WTC11 (cell line): ENCODE measurements at regions not wholly inside any gene's neighbourhood (a gene's known extent, or its start where the extent isn't known, plus 50 kb on each side); places are given as distances from the start of the nearest gene placed in this dataset.

Experiments used
- ATF1 ChIP-seq: sonication (generic); formaldehyde crosslinking; IDR thresholded peaks from 2 replicates; pipeline ENCODE4 v1.8.1; 2023; ENCODE audit warnings: mild to moderate bottlenecking, moderate library complexity, missing genetic modification reagents
- CTCF ChIP-seq: fragments of 200-600 bp; IDR thresholded peaks from 2 replicates; pipeline ENCODE4 v1.8.0; 2022; ENCODE audit warnings: antibody characterized with exemption
- E2F4 ChIP-seq: sonication (generic); formaldehyde crosslinking; IDR thresholded peaks from 2 replicates; pipeline ENCODE4 v1.8.1; 2022; ENCODE audit warnings: low read depth, mild to moderate bottlenecking, moderate library complexity, missing genetic modification reagents, borderline replicate concordance
- MAX ChIP-seq: sonication (generic); formaldehyde crosslinking; IDR thresholded peaks from 2 replicates; pipeline ENCODE4 v1.8.0; 2022; ENCODE audit warnings: mild to moderate bottlenecking, missing genetic modification reagents
- USF1 ChIP-seq: sonication (generic); formaldehyde crosslinking; IDR thresholded peaks from 2 replicates; pipeline ENCODE4 v1.8.0; 2022; ENCODE audit warnings: mild to moderate bottlenecking, missing genetic modification reagents
- USF2 ChIP-seq: sonication (generic); formaldehyde crosslinking; IDR thresholded peaks from 2 replicates; pipeline ENCODE4 v1.8.1; 2023; ENCODE audit warnings: mild to moderate bottlenecking, missing genetic modification reagents, moderate library complexity
- ZNF121 ChIP-seq: sonication (generic); formaldehyde crosslinking; IDR thresholded peaks from 2 replicates; pipeline ENCODE4 v1.8.0; 2023; ENCODE audit warnings: missing genetic modification reagents
- ZNF232 ChIP-seq: sonication (generic); formaldehyde crosslinking; IDR thresholded peaks from 2 replicates; pipeline ENCODE4 v1.8.0; 2022; ENCODE audit warnings: mild to moderate bottlenecking, missing genetic modification reagents
- ZNF263 ChIP-seq: sonication (generic); formaldehyde crosslinking; IDR thresholded peaks from 2 replicates; pipeline ENCODE4 v1.8.1; 2022; ENCODE audit warnings: low read depth, mild to moderate bottlenecking, moderate library complexity, missing genetic modification reagents

GRCh38 chr5:56294354-56294753, 61.2 kb upstream of the ANKRD55 start:
- TF ChIP-seq CTCF (no peak), MAX (CRISPR knock-in tag) (no peak), ZNF263 (CRISPR knock-in tag) (no peak), ZNF121 (CRISPR knock-in tag) (no peak), E2F4 (CRISPR knock-in tag) (no peak), USF2 (CRISPR knock-in tag) (no peak), USF1 (CRISPR knock-in tag) (no peak), ATF1 (CRISPR knock-in tag) (no peak), ZNF232 (CRISPR knock-in tag) (no peak)
